LNCaP clone FGC (cell line): ENCODE measurements at regions not wholly inside any gene's neighbourhood (a gene's known extent, or its start where the extent isn't known, plus 50 kb on each side); places are given as distances from the start of the nearest gene placed in this dataset.

Source experiments
- DNase-seq: peaks from one replicate; pipeline ENCODE4 v3.0.0-alpha.2; 2011; ENCODE audit warnings: low read depth
- H3K4me3 ChIP-seq: 2 replicates; pipeline ENCODE4 v1.5.1; 2011; ENCODE audit warnings: mild to moderate bottlenecking, low read depth, low read length, control low read depth
- CTCF ChIP-seq: IDR thresholded peaks from 2 replicates; pipeline ENCODE4 v1.5.1; 2012; ENCODE audit warnings: mild to moderate bottlenecking; ENCODE audit not compliant: control insufficient read depth, insufficient read depth; ENCODE audit errors: extremely low read depth

- TF ChIP-seq CTCF: no peak
- no peak for DNase-seq
- no peak overlapping the region for H3K4me3 ChIP-seq
Measured at GRCh38 chr22:44580176-44581095, 82.4 kb upstream of the RTL6 start.

- no peak for DNase-seq
- no peak for TF ChIP-seq CTCF
- no peak overlapping the region for H3K4me3 ChIP-seq
Measured at GRCh38 chr22:44578516-44579230, 80.6 kb upstream of the RTL6 start.

DNA sequence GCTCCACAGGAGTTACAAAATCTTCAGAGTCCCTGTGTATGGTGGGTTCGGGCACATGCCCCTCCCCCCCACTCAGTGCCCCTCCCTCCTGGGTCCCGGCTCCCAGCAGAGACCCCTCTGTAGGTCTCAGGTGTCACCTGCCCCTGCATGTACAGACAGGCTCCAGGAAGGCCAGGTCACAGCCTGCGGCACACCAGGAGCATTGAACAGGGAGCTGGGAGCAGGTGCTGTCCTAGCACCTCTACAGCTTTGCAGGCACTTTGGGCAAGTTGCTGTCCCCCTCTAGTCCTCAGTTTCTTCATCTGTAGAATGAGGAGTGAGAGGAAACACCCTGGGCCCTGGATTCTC, 80.1 kb upstream of the RTL6 start:
- H3K4me3 ChIP-seq: no peak overlapping the region
- no peak for TF ChIP-seq CTCF
- no peak for DNase-seq

- no peak for DNase-seq
- no peak overlapping the region for H3K4me3 ChIP-seq
- no peak for TF ChIP-seq CTCF
Measured at GRCh38 chr22:44577391-44578109, 79.5 kb upstream of the RTL6 start.

DNA sequence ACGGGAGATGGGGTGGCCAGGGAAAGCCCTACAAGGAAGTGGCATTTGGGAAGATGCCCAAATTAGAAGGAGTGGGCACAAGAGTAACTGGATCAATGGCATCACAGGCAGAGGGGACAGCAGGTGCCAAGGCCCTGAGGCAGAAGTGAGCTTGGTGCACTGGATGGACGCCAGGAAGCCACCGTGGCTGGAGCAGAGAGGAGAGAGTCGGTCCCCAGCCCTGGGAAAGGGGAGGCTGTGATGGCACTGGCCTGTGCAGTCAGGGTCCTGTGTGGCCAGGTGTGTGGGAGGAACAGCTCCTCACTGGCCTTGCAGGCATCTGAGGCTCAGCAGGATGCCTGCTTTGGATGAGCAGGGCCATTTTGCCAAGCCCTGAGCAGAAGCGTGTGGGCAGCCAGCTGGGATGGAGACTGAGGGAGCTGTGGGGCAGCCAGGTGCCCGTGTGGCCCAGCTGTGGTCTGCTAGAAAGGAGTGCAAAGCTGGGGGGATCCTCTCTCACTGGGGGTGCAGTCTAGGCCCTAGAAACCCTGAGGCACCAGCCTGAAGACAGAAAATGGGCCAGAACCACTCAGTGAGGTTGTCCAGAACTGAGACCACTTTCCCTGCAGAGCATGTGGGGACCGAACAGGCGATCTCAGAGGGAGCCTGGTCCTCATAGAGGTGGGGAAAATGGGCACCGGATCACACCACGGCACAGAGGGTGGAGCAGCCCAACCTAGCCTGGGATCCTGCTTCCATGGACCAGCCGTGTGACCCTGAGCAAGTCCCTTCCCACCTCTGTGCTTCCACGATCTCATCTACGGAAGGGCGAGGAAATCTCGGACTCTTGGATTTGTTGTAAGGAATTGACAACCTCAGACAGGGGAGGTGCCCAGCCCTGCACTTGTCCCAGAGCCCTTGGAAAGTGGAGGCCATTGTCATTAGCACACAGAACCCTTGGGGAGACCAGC, 78.6 kb upstream of the RTL6 start:
- no peak for DNase-seq
- no peak for TF ChIP-seq CTCF
- H3K4me3 ChIP-seq: no peak overlapping the region
